GM19238 (cell line): ENCODE measurements at regions not wholly inside any gene's neighbourhood (a gene's known extent, or its start where the extent isn't known, plus 50 kb on each side); places are given as distances from the start of the nearest gene placed in this dataset.
A peak's percentile ranks its signal among the peaks of the same experiment; 100 is the strongest.
"Not testable (repeated sequence)": the region's sequence is repeated elsewhere in the genome, so short reads cannot be mapped to it uniquely, and the experiment has no call there.

Experiments
- DNase-seq: peaks from one replicate; pipeline ENCODE4 v3.0.0; 2011; ENCODE audit warnings: low spot score; ENCODE audit not compliant: insufficient read length

DNA sequence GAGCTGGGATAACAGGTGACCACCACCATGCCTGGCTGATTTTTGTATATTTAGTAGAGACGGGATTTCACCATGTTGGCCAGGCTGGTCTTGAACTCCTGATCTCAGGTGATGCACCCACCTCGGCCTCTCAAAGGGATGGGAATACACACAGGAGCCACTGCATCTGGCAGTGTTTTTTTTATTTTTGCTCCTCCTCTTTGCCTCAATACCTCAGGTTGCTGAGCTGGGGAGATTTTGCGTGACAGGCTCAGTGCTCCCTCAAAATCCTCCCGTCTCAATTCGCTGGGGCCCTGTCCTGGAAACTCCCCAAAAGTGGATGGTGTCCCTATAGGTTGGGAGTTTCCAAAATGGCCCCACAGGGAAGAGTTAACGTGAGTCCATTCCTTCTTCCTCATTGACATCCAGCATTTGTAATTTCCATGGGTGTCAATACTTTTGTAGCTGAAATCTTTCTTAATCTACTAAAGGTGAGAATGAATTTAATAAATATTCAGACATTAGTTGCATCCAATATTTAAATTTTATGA, 71.8 kb downstream of the GGTLC2 start:
- DNase-seq = no peak

DNA sequence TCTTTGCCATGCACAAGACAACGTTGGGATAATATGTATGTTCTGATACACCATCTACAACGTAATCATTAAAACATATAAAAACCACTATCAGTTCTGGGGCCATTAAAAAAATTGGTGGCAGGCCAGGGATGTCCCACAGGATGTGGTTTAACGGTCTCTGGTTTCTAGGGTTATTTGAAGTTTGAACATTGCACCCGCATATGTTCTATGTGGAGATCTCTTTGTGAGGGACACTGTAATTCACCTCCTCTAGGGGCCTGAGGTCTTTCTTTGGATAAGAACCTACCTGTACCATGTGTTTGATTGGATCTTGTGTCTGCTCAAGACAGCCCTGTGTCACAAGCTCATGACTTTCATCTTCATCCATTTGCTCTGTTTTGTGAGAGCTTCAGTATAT, 73.2 kb downstream of the GGTLC2 start:
- DNase-seq = no peak

- DNase-seq = peak; percentile 39
Measured at GRCh38 chr22:22720201-22720723, 75.8 kb downstream of the GGTLC2 start.

DNA sequence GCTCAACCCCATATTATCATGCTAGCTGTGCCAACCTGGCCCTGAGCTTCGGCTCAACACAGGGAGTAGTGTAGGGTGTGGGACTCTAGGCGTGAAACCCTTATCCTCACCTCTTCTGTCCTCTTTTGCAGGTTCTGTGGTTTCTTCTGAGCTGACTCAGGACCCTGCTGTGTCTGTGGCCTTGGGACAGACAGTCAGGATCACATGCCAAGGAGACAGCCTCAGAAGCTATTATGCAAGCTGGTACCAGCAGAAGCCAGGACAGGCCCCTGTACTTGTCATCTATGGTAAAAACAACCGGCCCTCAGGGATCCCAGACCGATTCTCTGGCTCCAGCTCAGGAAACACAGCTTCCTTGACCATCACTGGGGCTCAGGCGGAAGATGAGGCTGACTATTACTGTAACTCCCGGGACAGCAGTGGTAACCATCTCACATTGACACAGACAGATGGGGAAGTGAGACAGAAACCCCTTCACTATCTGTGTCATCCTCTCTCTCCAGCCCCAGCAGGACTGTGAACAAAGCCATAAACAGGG, 76.4 kb downstream of the GGTLC2 start:
- peak; percentile 52 for DNase-seq

DNA sequence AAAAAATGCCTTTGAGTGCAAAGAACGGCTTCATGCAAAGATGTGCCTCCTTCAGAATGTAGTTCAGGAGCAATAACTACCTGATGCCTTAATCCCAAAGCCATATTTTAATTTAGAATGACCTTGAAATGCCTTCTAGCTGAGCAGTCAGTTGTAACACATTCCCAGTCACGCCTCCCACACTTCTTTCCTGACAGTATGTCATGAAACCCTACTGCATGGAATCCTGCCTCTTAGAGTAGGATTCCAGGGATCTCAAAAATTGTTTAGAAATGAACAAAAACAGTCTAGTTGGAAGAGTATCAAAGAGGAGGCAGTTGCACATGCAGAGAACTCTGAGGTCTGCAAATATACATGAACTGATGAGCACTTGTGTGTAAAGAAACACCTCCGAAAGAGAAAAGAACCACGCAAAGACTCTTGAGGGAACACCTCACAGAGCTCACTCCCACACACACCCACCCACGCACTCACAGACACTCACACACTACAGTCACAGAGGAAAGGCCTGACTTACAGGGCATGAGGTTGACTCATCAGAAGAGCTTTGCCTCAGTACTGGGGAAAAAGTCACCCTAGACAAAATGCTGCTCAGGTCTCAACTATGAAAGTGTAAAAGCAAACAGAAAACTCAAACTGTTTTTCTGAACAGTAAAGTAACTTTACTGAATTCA, 77.4 kb downstream of the GGTLC2 start:
- no peak for DNase-seq

DNA sequence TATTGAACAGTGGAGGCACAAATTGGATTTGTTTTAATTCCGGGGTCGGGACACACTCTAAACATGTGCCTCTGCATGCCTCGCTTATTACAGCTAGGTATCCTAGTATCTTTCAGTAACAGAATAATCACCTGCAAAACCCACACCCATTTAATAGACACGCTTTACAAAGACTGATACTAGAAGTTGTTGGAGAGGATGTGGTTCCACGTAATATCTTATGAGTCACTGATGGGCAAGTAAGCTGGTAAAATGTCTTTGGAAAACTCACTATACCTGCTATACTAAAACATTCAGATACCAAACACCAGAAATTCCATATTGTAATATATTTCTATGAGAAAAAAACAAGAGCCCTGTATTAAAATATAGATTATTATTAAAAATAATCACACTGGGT, 84.0 kb downstream of the GGTLC2 start:
- no peak for DNase-seq

DNA sequence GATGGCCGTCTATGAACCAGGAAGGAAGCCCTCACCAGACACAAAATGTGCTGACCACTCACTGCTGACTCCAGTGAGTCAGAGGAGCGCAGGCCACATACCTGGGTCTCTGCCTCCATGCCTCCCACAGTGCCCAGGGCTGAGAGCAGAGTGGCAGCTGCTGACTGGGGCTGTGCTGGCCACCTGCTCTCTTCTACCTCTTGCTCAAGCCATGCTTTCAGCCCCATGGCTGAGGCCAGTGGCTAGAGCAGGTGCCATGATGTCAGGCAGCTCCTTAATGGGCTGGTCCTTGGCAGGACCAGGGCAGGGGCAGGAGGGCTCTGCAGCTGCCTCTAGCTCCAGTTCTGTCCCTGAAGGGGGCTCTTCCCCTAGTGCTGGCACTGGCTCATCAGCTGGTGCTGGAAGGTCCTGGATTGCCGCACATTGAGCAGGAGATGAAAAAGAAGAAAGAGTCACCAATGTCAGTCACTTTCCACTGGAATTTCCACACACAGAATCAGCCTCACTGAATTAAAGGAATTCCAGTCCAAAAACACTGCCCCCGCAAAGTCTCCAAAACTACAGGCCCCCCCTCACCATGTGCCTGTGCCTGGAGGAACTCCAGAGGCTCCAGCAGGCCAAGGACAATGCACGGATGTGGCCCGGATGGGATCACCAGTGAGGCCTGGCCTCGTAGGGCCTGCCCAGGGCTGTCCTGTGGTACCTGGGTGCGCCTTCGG, 86.4 kb downstream of the GGTLC2 start:
- DNase-seq = no peak

DNA sequence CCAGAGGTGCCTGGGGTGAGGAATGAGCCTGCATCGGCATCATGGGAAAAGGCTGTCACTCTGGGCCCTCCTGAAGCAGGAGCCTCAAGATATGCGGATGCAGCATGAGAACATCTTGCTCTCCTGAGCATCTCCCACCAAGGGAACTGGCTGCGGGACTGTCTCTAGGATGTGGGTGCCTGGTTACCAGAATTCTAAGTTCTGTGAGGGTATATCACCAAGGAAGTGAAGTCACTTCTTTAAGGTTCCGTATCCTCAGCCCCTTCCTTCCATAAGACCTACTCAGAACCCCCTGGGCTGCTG, 86.9 kb downstream of the GGTLC2 start:
- DNase-seq = no peak

DNA sequence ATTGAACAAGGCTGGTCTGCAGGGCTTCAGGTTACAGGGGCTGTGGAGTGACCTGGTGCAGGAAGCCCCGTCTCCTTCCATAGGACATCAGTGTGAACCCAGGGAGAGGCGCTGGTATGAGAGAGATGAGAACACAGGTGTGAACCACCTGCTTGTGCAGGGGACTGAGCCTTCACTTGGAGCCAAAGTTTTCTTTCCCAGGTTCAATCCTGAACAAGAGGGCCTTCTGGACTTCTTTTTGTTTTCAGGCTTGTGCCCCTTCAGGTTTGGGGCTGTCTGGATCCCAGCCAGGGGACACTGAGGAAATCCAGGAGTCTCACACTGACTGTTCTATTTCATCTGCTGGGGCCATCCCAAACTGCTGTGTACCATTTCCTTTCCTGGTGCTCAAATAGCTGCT, 88.6 kb downstream of the GGTLC2 start:
- not testable (repeated sequence) for DNase-seq

DNA sequence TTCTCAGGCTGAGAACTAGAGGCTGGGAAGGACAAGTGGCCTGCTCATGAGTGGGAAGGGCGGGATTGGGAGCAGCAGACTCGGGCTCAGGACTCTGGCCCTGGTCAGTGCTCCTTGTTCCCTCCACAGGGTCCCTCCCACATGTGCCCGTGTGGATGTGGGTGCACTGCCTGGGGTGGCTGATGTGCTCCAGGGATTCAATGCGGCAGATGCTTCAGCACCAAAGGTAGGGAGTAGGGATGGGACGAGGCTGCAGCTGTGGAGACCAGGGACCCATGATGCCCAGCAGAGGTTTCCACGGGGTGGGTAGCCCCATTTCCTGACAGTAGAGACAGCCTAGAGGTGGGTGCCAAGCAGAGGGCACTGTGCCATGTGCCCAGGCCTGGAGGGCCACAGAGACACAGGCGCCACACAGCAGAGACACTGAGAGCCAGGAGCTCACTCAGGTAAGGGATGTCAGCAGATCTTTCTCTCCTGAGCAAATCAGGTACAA, 89.5 kb downstream of the GGTLC2 start:
- no peak for DNase-seq

- not testable (repeated sequence) for DNase-seq
Measured at GRCh38 chr22:22734395-22735272, 90.2 kb downstream of the GGTLC2 start.

DNA sequence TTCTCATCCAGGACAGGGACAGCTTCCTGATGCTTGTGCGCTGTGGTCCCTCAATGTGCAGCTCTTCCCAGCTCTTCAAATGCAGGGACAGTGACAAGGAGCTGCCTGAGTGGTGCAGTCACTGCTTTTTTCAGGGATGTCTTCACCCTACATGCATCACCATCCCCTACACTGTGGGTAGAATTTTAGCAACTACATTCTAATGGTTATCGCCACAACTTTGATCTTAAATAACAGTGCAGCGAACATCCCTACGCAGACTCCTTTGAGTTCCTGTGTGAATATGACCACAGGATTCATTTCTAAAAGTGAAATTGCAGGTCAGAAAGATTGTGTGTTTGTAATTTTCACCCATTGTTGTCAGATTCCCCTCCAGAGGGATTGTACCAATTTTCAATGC, 90.9 kb downstream of the GGTLC2 start:
- not testable (repeated sequence) for DNase-seq

DNA sequence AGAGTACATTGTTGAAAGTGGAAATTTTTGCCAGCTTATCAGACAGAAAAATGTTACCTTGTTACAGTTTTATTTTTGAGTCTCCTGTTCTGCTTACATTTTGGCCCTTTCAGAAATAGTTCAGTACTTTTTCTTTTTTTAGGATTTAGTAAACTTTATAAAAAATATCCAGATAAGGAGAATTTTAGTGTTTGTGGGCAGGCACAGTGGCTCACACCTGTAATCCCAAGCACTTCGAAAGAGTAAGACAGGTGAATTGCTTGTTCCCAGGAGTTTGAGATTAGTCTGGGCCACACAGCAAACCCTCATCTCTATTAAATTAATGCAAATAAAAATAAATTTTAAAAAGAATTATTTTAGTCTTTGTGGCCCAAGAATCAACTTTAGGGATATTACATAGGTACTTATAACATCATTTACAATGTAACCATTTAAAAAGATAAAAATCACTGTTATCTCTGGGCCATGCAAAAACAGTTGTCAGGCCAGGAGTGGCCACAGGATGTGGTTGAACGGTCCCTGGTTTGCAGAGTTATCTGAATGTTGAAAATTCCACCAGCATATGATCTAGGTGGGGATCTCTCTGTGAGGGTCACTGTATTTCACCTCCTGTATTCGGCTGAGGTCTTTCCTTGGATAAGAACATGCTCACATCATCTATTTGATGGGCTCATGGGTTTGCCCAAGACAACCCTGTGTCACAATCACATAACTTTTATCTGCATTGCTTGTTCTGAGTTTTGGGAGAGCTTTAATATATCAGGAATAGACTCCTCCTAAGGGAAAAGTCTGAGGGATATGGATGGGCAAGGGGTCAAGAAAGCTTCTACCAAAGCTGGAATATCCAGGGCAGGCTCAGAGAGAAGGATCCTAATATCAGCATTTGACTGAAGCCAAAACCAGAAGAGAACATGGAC, 91.5 kb downstream of the GGTLC2 start:
- DNase-seq = no peak

- no peak for DNase-seq
Measured at GRCh38 chr22:22737590-22737989, 93.2 kb downstream of the GGTLC2 start.

GRCh38 chr22:22738959-22739585, 94.7 kb downstream of the GGTLC2 start:
- DNase-seq = no peak

GRCh38 chr22:22740560-22741276, 96.3 kb downstream of the GGTLC2 start:
- DNase-seq = no peak

DNA sequence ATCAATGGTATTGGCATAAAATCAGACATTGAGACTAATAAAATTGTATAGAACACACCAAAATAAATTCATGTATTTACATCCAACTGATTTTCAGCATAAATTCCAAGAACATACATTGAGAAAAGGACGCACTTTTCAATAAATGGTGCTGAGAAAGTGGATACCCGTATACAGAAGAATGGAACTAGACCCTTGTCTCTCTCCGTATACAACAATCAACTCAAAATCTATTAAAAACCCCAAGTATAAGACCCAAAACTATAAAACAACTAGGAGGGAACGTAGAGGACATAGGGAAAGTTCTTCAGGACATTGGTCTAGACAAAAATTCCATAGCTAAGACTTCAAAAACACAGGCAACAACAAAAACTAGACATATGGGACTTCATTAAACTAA, 97.4 kb downstream of the GGTLC2 start:
- DNase-seq = no peak

- DNase-seq = no peak
Measured at GRCh38 chr22:22742641-22743040, 98.2 kb downstream of the GGTLC2 start.

- DNase-seq = no peak
Measured at GRCh38 chr22:22743128-22743760, 98.8 kb downstream of the GGTLC2 start.
